ENCODE measurements at regions not wholly inside any gene's neighbourhood (a gene's known extent, or its start where the extent isn't known, plus 50 kb on each side); places are given as distances from the start of the nearest gene placed in this dataset.

- TF ChIP-seq EP300 (IDR thresholded peaks at IDR 0.05), result no peak
- TF ChIP-seq, protein P1, sequence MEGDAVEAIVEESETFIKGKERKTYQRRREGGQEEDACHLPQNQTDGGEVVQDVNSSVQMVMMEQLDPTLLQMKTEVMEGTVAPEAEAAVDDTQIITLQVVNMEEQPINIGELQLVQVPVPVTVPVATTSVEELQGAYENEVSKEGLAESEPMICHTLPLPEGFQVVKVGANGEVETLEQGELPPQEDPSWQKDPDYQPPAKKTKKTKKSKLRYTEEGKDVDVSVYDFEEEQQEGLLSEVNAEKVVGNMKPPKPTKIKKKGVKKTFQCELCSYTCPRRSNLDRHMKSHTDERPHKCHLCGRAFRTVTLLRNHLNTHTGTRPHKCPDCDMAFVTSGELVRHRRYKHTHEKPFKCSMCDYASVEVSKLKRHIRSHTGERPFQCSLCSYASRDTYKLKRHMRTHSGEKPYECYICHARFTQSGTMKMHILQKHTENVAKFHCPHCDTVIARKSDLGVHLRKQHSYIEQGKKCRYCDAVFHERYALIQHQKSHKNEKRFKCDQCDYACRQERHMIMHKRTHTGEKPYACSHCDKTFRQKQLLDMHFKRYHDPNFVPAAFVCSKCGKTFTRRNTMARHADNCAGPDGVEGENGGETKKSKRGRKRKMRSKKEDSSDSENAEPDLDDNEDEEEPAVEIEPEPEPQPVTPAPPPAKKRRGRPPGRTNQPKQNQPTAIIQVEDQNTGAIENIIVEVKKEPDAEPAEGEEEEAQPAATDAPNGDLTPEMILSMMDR (IDR thresholded peaks at IDR 0.05), result no peak
- no peak for TF ChIP-seq POLR2AphosphoS5 (IDR thresholded peaks at IDR 0.05)
Measured at GRCh38 chr13:109677206-109677605, 109.2 kb downstream of the IRS2 start.

Data from gastroesophageal sphincter (tissue), 3 donors.